ENCODE measurements at regions not wholly inside any gene's neighbourhood (a gene's known extent, or its start where the extent isn't known, plus 50 kb on each side); places are given as distances from the start of the nearest gene placed in this dataset.

GRCh38 chr15:47614360-47615011, 102.8 kb upstream of the SEMA6D start:
- Histone ChIP-seq H3K9me3 (ENCODE audit: control insufficient read depth, low read length) (no peaks in the 10 kb centered on the region), H3K27me3 (replicated peaks; ENCODE audit: control insufficient read depth, insufficient read depth, low read length, poor library complexity, severe bottlenecking) (no peaks in the 10 kb centered on the region), H3K27ac (ENCODE audit: insufficient read depth, low read length, poor library complexity, severe bottlenecking) (no peak overlapping the region), H3K4me3 (ENCODE audit: insufficient read depth, low read depth, low read length, poor library complexity, severe bottlenecking) (no peak overlapping the region), H3K36me3 (ENCODE audit: control insufficient read depth, insufficient read depth, low read length) (no peaks in the 10 kb centered on the region), H3K4me1 (ENCODE audit: control insufficient read depth, insufficient read depth, low read length, poor library complexity, severe bottlenecking) (no peaks in the 10 kb centered on the region)
- no peak for DNase-seq

- H3K4me1 ChIP-seq (ENCODE audit: control insufficient read depth, insufficient read depth, low read length, poor library complexity, severe bottlenecking) = no peaks in the 10 kb centered on the region
- no peaks in the 10 kb centered on the region for H3K9me3 ChIP-seq (ENCODE audit: control insufficient read depth, low read length)
- no peak for DNase-seq
- H3K27ac ChIP-seq (ENCODE audit: insufficient read depth, low read length, poor library complexity, severe bottlenecking) = no peak overlapping the region
- no peaks in the 10 kb centered on the region for H3K36me3 ChIP-seq (ENCODE audit: control insufficient read depth, insufficient read depth, low read length)
- no peak overlapping the region for H3K4me3 ChIP-seq (ENCODE audit: insufficient read depth, low read depth, low read length, poor library complexity, severe bottlenecking)
- no peaks in the 10 kb centered on the region for H3K27me3 ChIP-seq (replicated peaks; ENCODE audit: control insufficient read depth, insufficient read depth, low read length, poor library complexity, severe bottlenecking)
These were observed 100.4 kb upstream of the SEMA6D start for GRCh38 chr15:47616876-47617275.

- H3K27ac ChIP-seq (ENCODE audit: insufficient read depth, low read length, poor library complexity, severe bottlenecking) = no peak overlapping the region
- no peaks in the 10 kb centered on the region for H3K36me3 ChIP-seq (ENCODE audit: control insufficient read depth, insufficient read depth, low read length)
- no peaks in the 10 kb centered on the region for H3K27me3 ChIP-seq (replicated peaks; ENCODE audit: control insufficient read depth, insufficient read depth, low read length, poor library complexity, severe bottlenecking)
- no peak for DNase-seq
- no peaks in the 10 kb centered on the region for H3K9me3 ChIP-seq (ENCODE audit: control insufficient read depth, low read length)
- H3K4me3 ChIP-seq (ENCODE audit: insufficient read depth, low read depth, low read length, poor library complexity, severe bottlenecking) = no peak overlapping the region
- H3K4me1 ChIP-seq (ENCODE audit: control insufficient read depth, insufficient read depth, low read length, poor library complexity, severe bottlenecking) = no peaks in the 10 kb centered on the region
These were observed 99.1 kb upstream of the SEMA6D start for GRCh38 chr15:47618241-47618640.

- Histone ChIP-seq H3K36me3 (ENCODE audit: control insufficient read depth, insufficient read depth, low read length) (no peaks in the 10 kb centered on the region), H3K4me3 (ENCODE audit: insufficient read depth, low read depth, low read length, poor library complexity, severe bottlenecking) (no peak overlapping the region), H3K4me1 (ENCODE audit: control insufficient read depth, insufficient read depth, low read length, poor library complexity, severe bottlenecking) (no peaks in the 10 kb centered on the region), H3K27me3 (replicated peaks; ENCODE audit: control insufficient read depth, insufficient read depth, low read length, poor library complexity, severe bottlenecking) (no peaks in the 10 kb centered on the region), H3K27ac (ENCODE audit: insufficient read depth, low read length, poor library complexity, severe bottlenecking) (no peak overlapping the region), H3K9me3 (ENCODE audit: control insufficient read depth, low read length) (no peaks in the 10 kb centered on the region)
- no peak for DNase-seq
These were observed 96.2 kb upstream of the SEMA6D start for GRCh38 chr15:47620960-47621681.

- Histone ChIP-seq H3K4me1 (ENCODE audit: control insufficient read depth, insufficient read depth, low read length, poor library complexity, severe bottlenecking) (no peaks in the 10 kb centered on the region), H3K27me3 (replicated peaks; ENCODE audit: control insufficient read depth, insufficient read depth, low read length, poor library complexity, severe bottlenecking) (no peaks in the 10 kb centered on the region), H3K9me3 (ENCODE audit: control insufficient read depth, low read length) (no peaks in the 10 kb centered on the region), H3K27ac (ENCODE audit: insufficient read depth, low read length, poor library complexity, severe bottlenecking) (no peak overlapping the region), H3K36me3 (ENCODE audit: control insufficient read depth, insufficient read depth, low read length) (no peaks in the 10 kb centered on the region), H3K4me3 (ENCODE audit: insufficient read depth, low read depth, low read length, poor library complexity, severe bottlenecking) (no peak overlapping the region)
- DNase-seq = no peak
These were observed 95.2 kb upstream of the SEMA6D start for GRCh38 chr15:47622055-47622454.

GRCh38 chr15:47624503-47624902, 92.8 kb upstream of the SEMA6D start:
- H3K4me1 ChIP-seq (ENCODE audit: control insufficient read depth, insufficient read depth, low read length, poor library complexity, severe bottlenecking) = no peaks in the 10 kb centered on the region
- no peak overlapping the region for H3K27ac ChIP-seq (ENCODE audit: insufficient read depth, low read length, poor library complexity, severe bottlenecking)
- DNase-seq = no peak
- H3K36me3 ChIP-seq (ENCODE audit: control insufficient read depth, insufficient read depth, low read length) = no peaks in the 10 kb centered on the region
- H3K27me3 ChIP-seq (replicated peaks; ENCODE audit: control insufficient read depth, insufficient read depth, low read length, poor library complexity, severe bottlenecking) = no peaks in the 10 kb centered on the region
- H3K9me3 ChIP-seq (ENCODE audit: control insufficient read depth, low read length) = no peaks in the 10 kb centered on the region
- H3K4me3 ChIP-seq (ENCODE audit: insufficient read depth, low read depth, low read length, poor library complexity, severe bottlenecking) = no peak overlapping the region

GRCh38 chr15:47639042-47639441, 78.3 kb upstream of the SEMA6D start:
- H3K4me3 ChIP-seq (ENCODE audit: insufficient read depth, low read depth, low read length, poor library complexity, severe bottlenecking) = no peak overlapping the region
- H3K27me3 ChIP-seq (replicated peaks; ENCODE audit: control insufficient read depth, insufficient read depth, low read length, poor library complexity, severe bottlenecking) = no peaks in the 10 kb centered on the region
- no peak overlapping the region for H3K27ac ChIP-seq (ENCODE audit: insufficient read depth, low read length, poor library complexity, severe bottlenecking)
- no peaks in the 10 kb centered on the region for H3K9me3 ChIP-seq (ENCODE audit: control insufficient read depth, low read length)
- no peaks in the 10 kb centered on the region for H3K36me3 ChIP-seq (ENCODE audit: control insufficient read depth, insufficient read depth, low read length)
- no peaks in the 10 kb centered on the region for H3K4me1 ChIP-seq (ENCODE audit: control insufficient read depth, insufficient read depth, low read length, poor library complexity, severe bottlenecking)
- DNase-seq = no peak

- Histone ChIP-seq H3K9me3 (ENCODE audit: control insufficient read depth, low read length) (no peaks in the 10 kb centered on the region), H3K4me1 (ENCODE audit: control insufficient read depth, insufficient read depth, low read length, poor library complexity, severe bottlenecking) (no peaks in the 10 kb centered on the region), H3K4me3 (ENCODE audit: insufficient read depth, low read depth, low read length, poor library complexity, severe bottlenecking) (no peak overlapping the region), H3K27ac (ENCODE audit: insufficient read depth, low read length, poor library complexity, severe bottlenecking) (no peak overlapping the region), H3K36me3 (ENCODE audit: control insufficient read depth, insufficient read depth, low read length) (no peaks in the 10 kb centered on the region), H3K27me3 (replicated peaks; ENCODE audit: control insufficient read depth, insufficient read depth, low read length, poor library complexity, severe bottlenecking) (no peaks in the 10 kb centered on the region)
- DNase-seq = no peak
These were observed 77.2 kb upstream of the SEMA6D start for GRCh38 chr15:47640079-47640478.

- Histone ChIP-seq H3K27me3 (replicated peaks; ENCODE audit: control insufficient read depth, insufficient read depth, low read length, poor library complexity, severe bottlenecking) (no peaks in the 10 kb centered on the region), H3K27ac (ENCODE audit: insufficient read depth, low read length, poor library complexity, severe bottlenecking) (no peak overlapping the region), H3K4me1 (ENCODE audit: control insufficient read depth, insufficient read depth, low read length, poor library complexity, severe bottlenecking) (no peaks in the 10 kb centered on the region), H3K4me3 (ENCODE audit: insufficient read depth, low read depth, low read length, poor library complexity, severe bottlenecking) (no peak overlapping the region), H3K9me3 (ENCODE audit: control insufficient read depth, low read length) (no peaks in the 10 kb centered on the region), H3K36me3 (ENCODE audit: control insufficient read depth, insufficient read depth, low read length) (no peaks in the 10 kb centered on the region)
- DNase-seq = no peak
These were observed 76.4 kb upstream of the SEMA6D start for GRCh38 chr15:47640901-47641300.

GRCh38 chr15:47644722-47645121, 72.6 kb upstream of the SEMA6D start:
- no peak for DNase-seq
- H3K4me1 ChIP-seq (ENCODE audit: control insufficient read depth, insufficient read depth, low read length, poor library complexity, severe bottlenecking) = no peaks in the 10 kb centered on the region
- H3K27me3 ChIP-seq (replicated peaks; ENCODE audit: control insufficient read depth, insufficient read depth, low read length, poor library complexity, severe bottlenecking) = no peaks in the 10 kb centered on the region
- no peaks in the 10 kb centered on the region for H3K36me3 ChIP-seq (ENCODE audit: control insufficient read depth, insufficient read depth, low read length)
- no peaks in the 10 kb centered on the region for H3K9me3 ChIP-seq (ENCODE audit: control insufficient read depth, low read length)
- H3K27ac ChIP-seq (ENCODE audit: insufficient read depth, low read length, poor library complexity, severe bottlenecking) = no peak overlapping the region
- H3K4me3 ChIP-seq (ENCODE audit: insufficient read depth, low read depth, low read length, poor library complexity, severe bottlenecking) = no peak overlapping the region
